HL-60 (cell line): ENCODE measurements at regions not wholly inside any gene's neighbourhood (a gene's known extent, or its start where the extent isn't known, plus 50 kb on each side); places are given as distances from the start of the nearest gene placed in this dataset.

Source experiments
- GABPA ChIP-seq: IDR thresholded peaks from 2 replicates; pipeline ENCODE4 v1.6.1; 2012; ENCODE audit warnings: low read depth
- POLR2AphosphoS5 ChIP-seq: IDR thresholded peaks from 2 replicates; pipeline ENCODE4 v1.6.1; 2012; ENCODE audit warnings: low read depth
- TF ChIP-seq, protein P1 (sequence below): IDR thresholded peaks from one replicate; pipeline ENCODE4 v1.5.1; 2011; ENCODE audit warnings: low read length, control low read depth, inconsistent platforms; ENCODE audit not compliant: insufficient read depth
- TF ChIP-seq, protein P2 (sequence below): IDR thresholded peaks from 2 replicates; pipeline ENCODE4 v1.6.1; 2012; ENCODE audit warnings: low read depth; ENCODE audit not compliant: insufficient replicate concordance

DNA sequence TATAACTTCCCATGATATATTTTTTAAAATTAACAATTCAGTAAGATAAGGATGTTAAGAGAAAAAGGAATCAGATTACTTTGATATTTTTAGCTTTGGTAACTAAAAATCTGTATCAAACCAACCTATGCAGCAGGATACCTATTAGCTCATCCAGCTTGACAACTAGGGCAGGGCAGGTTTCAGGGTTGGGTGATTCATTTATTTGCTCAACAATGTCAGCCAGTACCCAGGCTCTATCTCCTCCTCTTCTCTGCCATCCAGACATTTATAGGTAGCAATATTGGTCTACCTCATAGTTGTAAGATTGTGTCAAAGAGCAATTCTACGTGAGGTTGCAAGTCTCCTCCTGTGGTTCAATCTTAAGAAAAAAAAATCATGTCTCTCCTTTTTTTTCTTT is 421.9 kb downstream of the ANKRD50 start:
- TF ChIP-seq, protein P1, sequence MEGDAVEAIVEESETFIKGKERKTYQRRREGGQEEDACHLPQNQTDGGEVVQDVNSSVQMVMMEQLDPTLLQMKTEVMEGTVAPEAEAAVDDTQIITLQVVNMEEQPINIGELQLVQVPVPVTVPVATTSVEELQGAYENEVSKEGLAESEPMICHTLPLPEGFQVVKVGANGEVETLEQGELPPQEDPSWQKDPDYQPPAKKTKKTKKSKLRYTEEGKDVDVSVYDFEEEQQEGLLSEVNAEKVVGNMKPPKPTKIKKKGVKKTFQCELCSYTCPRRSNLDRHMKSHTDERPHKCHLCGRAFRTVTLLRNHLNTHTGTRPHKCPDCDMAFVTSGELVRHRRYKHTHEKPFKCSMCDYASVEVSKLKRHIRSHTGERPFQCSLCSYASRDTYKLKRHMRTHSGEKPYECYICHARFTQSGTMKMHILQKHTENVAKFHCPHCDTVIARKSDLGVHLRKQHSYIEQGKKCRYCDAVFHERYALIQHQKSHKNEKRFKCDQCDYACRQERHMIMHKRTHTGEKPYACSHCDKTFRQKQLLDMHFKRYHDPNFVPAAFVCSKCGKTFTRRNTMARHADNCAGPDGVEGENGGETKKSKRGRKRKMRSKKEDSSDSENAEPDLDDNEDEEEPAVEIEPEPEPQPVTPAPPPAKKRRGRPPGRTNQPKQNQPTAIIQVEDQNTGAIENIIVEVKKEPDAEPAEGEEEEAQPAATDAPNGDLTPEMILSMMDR, result no peak
- TF ChIP-seq POLR2AphosphoS5 (no peak), GABPA (no peak)
- TF ChIP-seq, protein P2, sequence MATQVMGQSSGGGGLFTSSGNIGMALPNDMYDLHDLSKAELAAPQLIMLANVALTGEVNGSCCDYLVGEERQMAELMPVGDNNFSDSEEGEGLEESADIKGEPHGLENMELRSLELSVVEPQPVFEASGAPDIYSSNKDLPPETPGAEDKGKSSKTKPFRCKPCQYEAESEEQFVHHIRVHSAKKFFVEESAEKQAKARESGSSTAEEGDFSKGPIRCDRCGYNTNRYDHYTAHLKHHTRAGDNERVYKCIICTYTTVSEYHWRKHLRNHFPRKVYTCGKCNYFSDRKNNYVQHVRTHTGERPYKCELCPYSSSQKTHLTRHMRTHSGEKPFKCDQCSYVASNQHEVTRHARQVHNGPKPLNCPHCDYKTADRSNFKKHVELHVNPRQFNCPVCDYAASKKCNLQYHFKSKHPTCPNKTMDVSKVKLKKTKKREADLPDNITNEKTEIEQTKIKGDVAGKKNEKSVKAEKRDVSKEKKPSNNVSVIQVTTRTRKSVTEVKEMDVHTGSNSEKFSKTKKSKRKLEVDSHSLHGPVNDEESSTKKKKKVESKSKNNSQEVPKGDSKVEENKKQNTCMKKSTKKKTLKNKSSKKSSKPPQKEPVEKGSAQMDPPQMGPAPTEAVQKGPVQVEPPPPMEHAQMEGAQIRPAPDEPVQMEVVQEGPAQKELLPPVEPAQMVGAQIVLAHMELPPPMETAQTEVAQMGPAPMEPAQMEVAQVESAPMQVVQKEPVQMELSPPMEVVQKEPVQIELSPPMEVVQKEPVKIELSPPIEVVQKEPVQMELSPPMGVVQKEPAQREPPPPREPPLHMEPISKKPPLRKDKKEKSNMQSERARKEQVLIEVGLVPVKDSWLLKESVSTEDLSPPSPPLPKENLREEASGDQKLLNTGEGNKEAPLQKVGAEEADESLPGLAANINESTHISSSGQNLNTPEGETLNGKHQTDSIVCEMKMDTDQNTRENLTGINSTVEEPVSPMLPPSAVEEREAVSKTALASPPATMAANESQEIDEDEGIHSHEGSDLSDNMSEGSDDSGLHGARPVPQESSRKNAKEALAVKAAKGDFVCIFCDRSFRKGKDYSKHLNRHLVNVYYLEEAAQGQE, result no peak
